SK-N-SH (cell line): ENCODE measurements at regions not wholly inside any gene's neighbourhood (a gene's known extent, or its start where the extent isn't known, plus 50 kb on each side); places are given as distances from the start of the nearest gene placed in this dataset.

Experiments used
- ELF1 ChIP-seq: IDR thresholded peaks from 2 replicates; pipeline ENCODE4 v1.4.0; 2012
- FOXJ3 ChIP-seq: sonication (generic); formaldehyde crosslinking; IDR thresholded peaks from 2 replicates; pipeline ENCODE4 v1.5.1; 2020; ENCODE audit warnings: mild to moderate bottlenecking, missing genetic modification reagents
- GATA2 ChIP-seq: sonication (generic); formaldehyde crosslinking; IDR thresholded peaks from 2 replicates; pipeline ENCODE4 v1.5.0; 2020; ENCODE audit warnings: mild to moderate bottlenecking, missing genetic modification reagents
- NFIC ChIP-seq: IDR thresholded peaks from 2 replicates; pipeline ENCODE4 v1.4.0; 2012; ENCODE audit warnings: borderline replicate concordance
- POLR2AphosphoS5 ChIP-seq: IDR thresholded peaks from 2 replicates; pipeline ENCODE4 v1.6.1; 2012; ENCODE audit warnings: low read depth, low read length
- RAD21 ChIP-seq: IDR thresholded peaks from 2 replicates; pipeline ENCODE4 v1.6.1; 2012; ENCODE audit warnings: mild to moderate bottlenecking, low read length
- REST ChIP-seq: IDR thresholded peaks from 2 replicates; pipeline ENCODE4 v1.6.1; 2012; ENCODE audit warnings: mild to moderate bottlenecking, low read depth, low read length, moderate library complexity
- SIN3A ChIP-seq: IDR thresholded peaks from 2 replicates; pipeline ENCODE4 v1.6.1; 2012; ENCODE audit warnings: low read depth, mild to moderate bottlenecking, low read length, moderate library complexity, borderline replicate concordance
- SMC3 ChIP-seq: IDR thresholded peaks from 2 replicates; pipeline ENCODE4 v1.6.1; 2012; ENCODE audit warnings: low read depth, low read length, improper control_type of control experiment
- TAF1 ChIP-seq: IDR thresholded peaks from 2 replicates; pipeline ENCODE4 v1.6.1; 2012; ENCODE audit warnings: low read depth, mild to moderate bottlenecking, low read length, moderate library complexity, borderline replicate concordance
- USF2 ChIP-seq: fragments of 150-350 bp; IDR thresholded peaks from 2 replicates; pipeline ENCODE4 v1.6.1; 2017; ENCODE audit warnings: antibody characterized with exemption, low read length, low read depth, borderline replicate concordance
- TF ChIP-seq, protein P1 (sequence below): fragments of 200-600 bp; sonication (generic); IDR thresholded peaks from 2 replicates; pipeline ENCODE4 v1.6.1; 2017; ENCODE audit warnings: antibody characterized with exemption, mild to moderate bottlenecking, moderate library complexity

DNA sequence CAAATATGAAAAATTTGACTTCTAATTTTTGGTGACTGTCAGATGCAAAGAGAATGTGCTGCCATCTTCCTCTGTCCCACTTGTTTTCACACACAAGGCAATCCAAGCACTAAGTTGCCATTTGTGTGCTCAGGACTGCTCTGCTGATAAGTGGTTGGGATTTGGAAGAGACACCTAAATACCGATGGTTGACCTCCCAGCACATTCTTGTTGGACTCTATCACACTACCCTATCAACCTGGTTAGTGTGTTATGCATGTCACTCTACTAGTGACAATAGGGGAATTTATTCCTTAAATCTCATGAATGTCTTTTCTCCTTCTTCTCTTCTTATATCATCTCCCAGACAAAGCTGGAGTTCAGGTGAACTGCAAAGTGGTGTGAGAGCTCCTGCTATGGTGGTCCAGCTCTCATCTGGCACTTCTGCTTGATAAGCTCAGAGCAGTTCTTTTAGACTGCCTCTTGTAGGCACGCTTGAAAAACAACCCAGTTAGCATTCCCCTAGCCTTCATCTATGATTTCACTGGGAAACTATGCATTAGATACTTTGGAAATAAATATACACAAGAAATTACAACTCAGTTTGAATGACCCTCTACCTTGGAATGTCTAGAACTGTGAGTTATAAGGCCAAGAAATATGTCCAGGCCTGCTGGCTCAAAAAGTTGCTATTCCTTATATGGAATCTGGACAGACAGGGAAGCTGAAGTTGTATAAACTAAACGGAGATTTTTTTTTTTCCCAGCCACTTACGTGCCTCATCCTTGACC is 404.8 kb downstream of the MEIS1 start:
- TF ChIP-seq, protein P1, sequence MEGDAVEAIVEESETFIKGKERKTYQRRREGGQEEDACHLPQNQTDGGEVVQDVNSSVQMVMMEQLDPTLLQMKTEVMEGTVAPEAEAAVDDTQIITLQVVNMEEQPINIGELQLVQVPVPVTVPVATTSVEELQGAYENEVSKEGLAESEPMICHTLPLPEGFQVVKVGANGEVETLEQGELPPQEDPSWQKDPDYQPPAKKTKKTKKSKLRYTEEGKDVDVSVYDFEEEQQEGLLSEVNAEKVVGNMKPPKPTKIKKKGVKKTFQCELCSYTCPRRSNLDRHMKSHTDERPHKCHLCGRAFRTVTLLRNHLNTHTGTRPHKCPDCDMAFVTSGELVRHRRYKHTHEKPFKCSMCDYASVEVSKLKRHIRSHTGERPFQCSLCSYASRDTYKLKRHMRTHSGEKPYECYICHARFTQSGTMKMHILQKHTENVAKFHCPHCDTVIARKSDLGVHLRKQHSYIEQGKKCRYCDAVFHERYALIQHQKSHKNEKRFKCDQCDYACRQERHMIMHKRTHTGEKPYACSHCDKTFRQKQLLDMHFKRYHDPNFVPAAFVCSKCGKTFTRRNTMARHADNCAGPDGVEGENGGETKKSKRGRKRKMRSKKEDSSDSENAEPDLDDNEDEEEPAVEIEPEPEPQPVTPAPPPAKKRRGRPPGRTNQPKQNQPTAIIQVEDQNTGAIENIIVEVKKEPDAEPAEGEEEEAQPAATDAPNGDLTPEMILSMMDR, result no peak
- no peak for TF ChIP-seq RAD21
- TF ChIP-seq GATA2 (CRISPR knock-in tag), result no peak
- no peak for TF ChIP-seq POLR2AphosphoS5
- no peak for TF ChIP-seq SMC3
- TF ChIP-seq FOXJ3, result no peak
- no peak for TF ChIP-seq REST
- no peak for TF ChIP-seq ELF1
- no peak for TF ChIP-seq TAF1
- no peak for TF ChIP-seq USF2
- no peak for TF ChIP-seq SIN3A
- TF ChIP-seq NFIC, result peak; percentile 11; the same call in 1 of the 2 replicates
